Upper lobe of right lung (tissue), 1 donor: ENCODE measurements at regions not wholly inside any gene's neighbourhood (a gene's known extent, or its start where the extent isn't known, plus 50 kb on each side); places are given as distances from the start of the nearest gene placed in this dataset.

Source experiments
- ATAC-seq: fragments of 200-7000 bp; cut with Tn5 transposase; one replicate; pipeline ENCODE4 v1.9.1; 2020; ENCODE audit warnings: mild to moderate bottlenecking, moderate library complexity
- DNase-seq: peaks from one replicate; pipeline ENCODE4 v3.0.0-alpha.2; 2020
- H3K27ac ChIP-seq: fragments of 200-600 bp; one replicate; pipeline ENCODE4 v1.8.0; 2022
- H3K27me3 ChIP-seq: fragments of 200-600 bp; one replicate; pipeline ENCODE4 v1.8.0; 2022; ENCODE audit warnings: mild to moderate bottlenecking
- H3K36me3 ChIP-seq: fragments of 200-600 bp; one replicate; pipeline ENCODE4 v1.8.0; 2022
- H3K4me1 ChIP-seq: fragments of 200-600 bp; one replicate; pipeline ENCODE4 v1.8.0; 2022
- H3K4me3 ChIP-seq: fragments of 200-600 bp; one replicate; pipeline ENCODE4 v1.8.0; 2022; ENCODE audit warnings: mild to moderate bottlenecking
- H3K9me3 ChIP-seq: fragments of 200-600 bp; one replicate; pipeline ENCODE4 v1.8.0; 2022
- intact Hi-C: fragments of 100-400 bp; cut with DNase I; formaldehyde crosslinking; loops from one replicate; pipeline ENCODE4 v1.11.0; 2022
- TF ChIP-seq, protein P1 (sequence below): fragments of 200-600 bp; IDR thresholded peaks from one replicate; pipeline ENCODE4 v1.8.0; 2022; ENCODE audit warnings: antibody characterized with exemption
- donor health status: DM: no; HTN: yes; CAD: no; lungs with severe emphysema.

DNA sequence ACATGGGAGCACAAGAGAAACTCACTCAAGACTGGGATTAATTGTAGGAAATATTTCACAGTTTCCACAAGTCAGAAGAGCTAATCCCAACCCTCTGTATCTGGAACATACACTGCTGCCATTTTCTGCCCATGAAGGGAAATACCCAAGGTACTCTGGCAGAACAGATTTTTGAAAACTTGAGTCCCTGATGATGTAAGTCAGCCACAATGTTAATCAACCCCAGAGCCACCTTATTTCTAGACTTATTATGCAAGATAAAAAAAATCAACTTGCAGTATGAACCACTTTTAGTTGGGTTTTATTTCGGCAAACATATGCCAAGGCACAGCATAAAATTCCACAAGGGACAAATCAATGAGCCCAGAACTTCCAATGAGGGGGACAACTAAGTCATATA is 141.5 kb downstream of the LY86 start:
- Histone ChIP-seq H3K4me3 (no peak overlapping the region), H3K36me3 (no peaks in the 10 kb centered on the region), H3K27me3 (no peaks in the 10 kb centered on the region), H3K9me3 (no peaks in the 10 kb centered on the region), H3K27ac (no peak overlapping the region), H3K4me1 (peaks cover 9% of the 10 kb centered on the region)
- TF ChIP-seq, protein P1, sequence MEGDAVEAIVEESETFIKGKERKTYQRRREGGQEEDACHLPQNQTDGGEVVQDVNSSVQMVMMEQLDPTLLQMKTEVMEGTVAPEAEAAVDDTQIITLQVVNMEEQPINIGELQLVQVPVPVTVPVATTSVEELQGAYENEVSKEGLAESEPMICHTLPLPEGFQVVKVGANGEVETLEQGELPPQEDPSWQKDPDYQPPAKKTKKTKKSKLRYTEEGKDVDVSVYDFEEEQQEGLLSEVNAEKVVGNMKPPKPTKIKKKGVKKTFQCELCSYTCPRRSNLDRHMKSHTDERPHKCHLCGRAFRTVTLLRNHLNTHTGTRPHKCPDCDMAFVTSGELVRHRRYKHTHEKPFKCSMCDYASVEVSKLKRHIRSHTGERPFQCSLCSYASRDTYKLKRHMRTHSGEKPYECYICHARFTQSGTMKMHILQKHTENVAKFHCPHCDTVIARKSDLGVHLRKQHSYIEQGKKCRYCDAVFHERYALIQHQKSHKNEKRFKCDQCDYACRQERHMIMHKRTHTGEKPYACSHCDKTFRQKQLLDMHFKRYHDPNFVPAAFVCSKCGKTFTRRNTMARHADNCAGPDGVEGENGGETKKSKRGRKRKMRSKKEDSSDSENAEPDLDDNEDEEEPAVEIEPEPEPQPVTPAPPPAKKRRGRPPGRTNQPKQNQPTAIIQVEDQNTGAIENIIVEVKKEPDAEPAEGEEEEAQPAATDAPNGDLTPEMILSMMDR, result no peak
- intact Hi-C loops, result loop anchor here (10.0 kb wide), 1 partner anchor 515 kb away; no protein-coding TSS in a partner anchor
- DNase-seq (no peak), ATAC-seq (no peak)

DNA sequence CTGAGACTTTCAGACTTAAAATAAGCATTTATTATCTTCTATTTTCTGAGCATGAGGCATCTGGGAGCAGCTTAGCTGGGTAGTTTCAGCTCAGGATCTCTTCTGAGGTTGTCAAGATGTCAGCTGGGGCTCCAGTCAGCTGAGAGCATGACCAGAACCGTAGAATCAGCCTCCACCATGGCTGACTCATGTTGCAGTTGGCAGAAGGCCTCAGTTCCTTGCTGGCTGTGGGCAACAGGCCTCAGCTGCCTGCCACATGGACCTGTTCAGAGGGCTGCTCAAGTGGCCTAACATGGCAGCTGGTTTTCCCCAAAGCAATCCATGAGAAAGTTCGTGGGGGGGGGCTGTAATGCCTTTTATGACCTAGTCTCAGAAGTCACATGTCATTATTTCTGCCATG is 142.3 kb downstream of the LY86 start:
- Histone ChIP-seq H3K27ac (no peak overlapping the region), H3K4me3 (no peak overlapping the region), H3K9me3 (no peaks in the 10 kb centered on the region), H3K36me3 (no peaks in the 10 kb centered on the region), H3K27me3 (no peaks in the 10 kb centered on the region), H3K4me1 (peaks cover under 1% of the 10 kb centered on the region)
- intact Hi-C loops, result no loop called here
- TF ChIP-seq, protein P1, result no peak
- DNase-seq (no peak), ATAC-seq (peak; percentile 22)

DNA sequence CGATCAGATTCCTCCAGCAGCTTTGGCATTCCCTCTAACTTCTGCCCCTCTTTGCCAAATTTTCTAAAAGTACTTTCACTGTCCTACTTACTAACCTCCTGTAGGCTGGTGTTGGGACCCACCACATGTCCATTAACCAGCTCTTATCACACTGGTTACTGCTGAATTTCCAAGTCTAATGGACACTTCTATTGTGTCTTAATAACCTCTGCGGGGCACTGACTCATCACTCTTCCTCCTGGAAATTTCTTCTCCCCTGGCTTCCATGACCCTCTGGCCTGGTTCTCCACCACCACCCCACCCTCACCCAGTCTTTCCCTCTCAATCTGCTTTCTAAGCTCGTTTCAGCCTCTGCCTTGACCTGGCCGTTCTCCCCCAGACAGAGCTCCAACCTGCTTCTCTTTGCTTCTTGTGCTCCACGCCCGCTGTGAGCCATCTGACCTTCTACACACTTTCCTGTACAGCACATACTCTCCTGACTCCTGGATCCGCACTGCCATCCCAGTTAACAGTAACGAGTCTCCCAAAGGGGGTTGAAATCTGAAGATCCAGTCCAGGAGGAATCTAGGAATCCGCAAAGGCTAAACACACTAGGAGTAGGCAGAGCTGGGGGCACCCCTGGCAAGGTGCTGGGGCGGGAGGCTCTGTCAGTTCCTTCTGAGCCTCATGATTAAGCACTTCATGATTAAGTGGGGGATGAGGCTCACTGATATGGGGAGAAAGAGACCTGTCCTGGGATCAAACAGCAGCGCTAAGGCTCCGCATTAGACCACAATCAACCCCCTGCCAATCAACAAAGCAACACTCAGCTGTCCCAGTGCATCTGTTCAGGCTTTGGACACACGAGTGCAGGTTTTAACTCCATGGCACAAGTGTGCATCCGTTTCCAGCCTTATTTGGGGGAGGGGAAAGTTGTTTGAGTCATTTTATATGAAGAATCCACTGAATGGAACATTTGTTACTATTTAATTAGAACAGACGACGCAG is 146.3 kb downstream of the LY86 start:
- Histone ChIP-seq H3K4me3 (no peak overlapping the region), H3K9me3 (no peaks in the 10 kb centered on the region), H3K27ac (no peak overlapping the region), H3K36me3 (no peaks in the 10 kb centered on the region), H3K4me1 (no peaks in the 10 kb centered on the region), H3K27me3 (no peaks in the 10 kb centered on the region)
- TF ChIP-seq, protein P1, result no peak
- intact Hi-C loops, result no loop called here
- ATAC-seq (peak; percentile 21), DNase-seq (no peak)

DNA sequence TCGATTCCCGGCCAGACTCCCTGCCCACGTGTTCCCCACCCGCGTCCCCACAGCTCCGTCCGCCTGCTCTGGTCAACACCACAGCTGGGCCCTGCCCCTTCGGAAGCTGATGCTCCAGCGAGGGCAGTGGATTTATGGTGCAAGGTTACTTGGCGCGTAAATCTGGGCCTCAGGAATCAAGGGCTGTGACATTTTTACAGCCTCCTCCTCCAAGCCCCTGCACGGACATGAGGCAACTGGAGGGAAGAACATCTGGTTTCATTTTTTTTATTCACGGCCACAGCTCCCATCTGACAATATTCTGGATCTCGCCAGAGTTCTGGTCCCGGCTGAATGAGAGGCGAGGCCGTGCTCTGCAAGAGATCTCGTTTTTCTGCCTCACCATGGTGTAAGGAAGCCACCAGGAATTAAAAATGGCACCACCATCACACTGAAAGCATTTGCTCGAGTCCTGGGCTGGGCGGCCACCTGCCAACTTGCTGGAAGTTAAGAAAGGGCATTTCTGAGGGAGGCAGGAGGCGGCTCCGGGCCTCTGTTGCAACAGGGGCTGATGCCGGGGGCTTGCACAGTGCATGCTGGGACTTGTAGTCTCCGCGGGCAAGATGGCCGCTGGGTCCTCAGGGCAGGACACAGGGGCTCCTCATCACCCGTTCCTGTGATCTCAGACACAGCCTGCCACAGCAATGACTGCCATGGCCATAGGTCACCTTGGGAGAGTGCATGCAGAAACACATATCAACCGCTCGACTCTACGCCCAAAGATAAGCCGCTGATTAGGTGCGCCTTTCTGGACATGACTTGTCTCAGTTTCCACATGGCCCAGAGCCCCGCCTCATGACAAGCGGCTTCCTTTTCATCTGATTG is 148.5 kb downstream of the LY86 start:
- TF ChIP-seq, protein P1, result no peak
- Histone ChIP-seq H3K9me3 (no peaks in the 10 kb centered on the region), H3K27ac (no peak overlapping the region), H3K4me3 (peak overlapping the region; percentile 29), H3K4me1 (no peaks in the 10 kb centered on the region), H3K36me3 (no peaks in the 10 kb centered on the region), H3K27me3 (no peaks in the 10 kb centered on the region)
- ATAC-seq (peak; percentile 64), DNase-seq (peak; percentile 76)
- intact Hi-C loops, result no loop called here

DNA sequence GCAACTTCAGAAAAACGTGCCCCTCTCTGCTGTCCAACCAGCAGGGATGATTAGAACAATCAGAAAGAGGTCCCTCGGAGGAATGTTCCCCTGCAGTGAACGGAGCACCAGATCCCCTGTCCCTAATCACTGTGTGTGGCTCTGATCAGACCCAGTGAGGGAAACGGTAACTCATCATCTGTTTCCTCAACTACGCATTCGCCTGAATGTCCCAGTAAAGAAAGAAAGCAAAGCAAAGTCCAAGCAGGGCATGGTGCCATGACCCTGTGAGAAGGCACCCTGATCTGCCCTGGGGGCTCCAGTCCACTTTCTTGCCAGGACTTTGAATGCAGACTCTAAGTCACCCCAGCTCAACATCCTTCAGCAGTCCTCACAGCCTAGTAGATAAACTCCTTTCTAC is 149.2 kb downstream of the LY86 start:
- ATAC-seq (no peak), DNase-seq (no peak)
- H3K4me3 ChIP-seq, result peak overlapping the region; percentile 29
- no peaks in the 10 kb centered on the region for H3K4me1 ChIP-seq
- H3K9me3 ChIP-seq, result no peaks in the 10 kb centered on the region
- no peak overlapping the region for H3K27ac ChIP-seq
- intact Hi-C loops, result no loop called here
- H3K27me3 ChIP-seq, result no peaks in the 10 kb centered on the region
- H3K36me3 ChIP-seq, result no peaks in the 10 kb centered on the region
- TF ChIP-seq, protein P1, result no peak
